Pancreas (tissue), 10 donors: ENCODE measurements at regions not wholly inside any gene's neighbourhood (a gene's known extent, or its start where the extent isn't known, plus 50 kb on each side); places are given as distances from the start of the nearest gene placed in this dataset.

Experiments
- ATAC-seq, 4 donors: fragments of 200-7000 bp; cut with Tn5 transposase; one replicate each; pipeline versions ENCODE4 v1.8.0 to v1.9.1; 2020; ENCODE audit warnings: mild to moderate bottlenecking in 4 of 4, moderate library complexity in 4 of 4
- DNase-seq, 6 donors: peaks; one replicate each; pipeline ENCODE4 v3.0.0-alpha.2; 2020
- FAIRE-seq: peaks from 2 replicates; lab custom pipeline; 2012; peaks lifted over from hg19 to GRCh38; lab: Jason Lieb, UNC
- H3K27ac ChIP-seq, 4 donors: fragments of 200-600 bp; sonication (generic); 1 replicate in 3 of 4; 2 replicates in 1 of 4; pipeline versions ENCODE4 v1.5.0 to v1.8.0; 2020
- H3K27me3 ChIP-seq, 4 donors: fragments of 200-600 bp; one replicate each; pipeline ENCODE4 v1.8.0; 2021
- H3K36me3 ChIP-seq, 3 donors: fragments of 200-600 bp; sonication (generic) in 1 of 3; one replicate each; pipeline versions ENCODE4 v1.5.0 to v1.8.0; 2020 to 2021
- H3K4me1 ChIP-seq, 3 donors: fragments of 200-600 bp; one replicate each; pipeline ENCODE4 v1.8.0; 2021
- H3K4me3 ChIP-seq, 4 donors: fragments of 200-600 bp; sonication (generic) in 2 of 4; one replicate each; pipeline versions ENCODE4 v1.5.0 to v1.8.0; 2020 to 2021
- H3K9me3 ChIP-seq, 4 donors: fragments of 200-600 bp; one replicate each; pipeline ENCODE4 v1.8.0; 2021
- CTCF ChIP-seq, 4 donors: fragments of 200-600 bp; sonication (generic) in 3 of 4; IDR thresholded peaks; one replicate each; pipeline versions ENCODE4 v1.5.0 to v1.8.0; 2021; ENCODE audit warnings: antibody characterized with exemption in 4 of 4
- WGBS, 2 donors: extraction: QIAGEN DNeasy Blood & Tissue Kit; methylation state at CpG; one replicate each; pipeline ENCODE4 v1.1.7; 2013; 5-methylcytosine and 5-hydroxymethylcytosine counted together
- intact Hi-C, 3 donors: fragments of 100-400 bp; cut with DNase I; formaldehyde crosslinking; loops; one replicate each; pipeline versions ENCODE4 v1.11.1 to v1.14.2; 2022
- donor health status: healthy with polysubstance abuse.
- donor health status: DM: no; HTN: no; CAD: no; lungs with moderate emphysema.
- donor health status: DM: no; HTN: no; CAD: no.
- donor health status: control.
- donor health status: control.
- donor health status: Bipolar disorder and iron deficiency.
- donor health status: DM: yes; HTN: yes; CAD: no.
- donor health status: DM: no; HTN: no; CAD: no.
- donor health status: DM: no; HTN: no; CAD: no.
- donor health status: DM: yes; HTN: yes; CAD: no.

DNA sequence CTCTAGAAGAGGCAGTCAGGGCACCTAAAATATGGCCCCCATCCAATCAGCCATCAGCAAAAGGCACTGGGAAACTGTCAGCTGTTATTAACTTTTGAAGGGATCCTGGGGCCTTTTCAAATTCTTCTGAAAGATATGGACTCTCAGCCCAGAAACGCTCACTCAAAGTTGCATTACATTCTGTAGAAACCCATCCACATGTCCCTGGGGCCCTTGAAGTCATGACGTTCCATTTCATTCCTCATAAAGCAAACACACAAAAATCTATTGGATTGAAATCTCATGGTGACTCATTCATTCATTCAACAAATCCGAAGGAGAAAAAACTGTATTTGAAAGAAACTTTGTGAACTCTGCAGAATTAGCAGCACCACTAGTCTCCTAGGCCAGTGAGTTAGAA, 215.3 kb downstream of the C16orf95 start:
- Histone ChIP-seq H3K27ac (peak overlapping the region in 2 of 4 donors; percentile 2 to 51), H3K36me3 (no peaks in the 10 kb centered on the region), H3K4me3 (no peak overlapping the region), H3K4me1 (peaks cover 20 to 35% (median 24%) of the 10 kb centered on the region in 3 donors), H3K27me3 (no peaks in the 10 kb centered on the region), H3K9me3 (no peaks in the 10 kb centered on the region)
- ATAC-seq: peak in 2 of 4 donors; percentile 22 to 37
- FAIRE-seq: no peak
- TF ChIP-seq CTCF (IDR thresholded peaks at IDR 0.05): no peak
- intact Hi-C loops: no loop called here
- DNase-seq: peak in 3 of 6 donors; percentile 22 to 59 (median 35)
- WGBS, 2 donors: 21 to 28% methylated on average over 3 of the region's 3 CpGs

GRCh38 chr16:87107201-87107600, 210.0 kb downstream of the C16orf95 start:
- H3K27me3 ChIP-seq: no peaks in the 10 kb centered on the region
- no peak for ATAC-seq
- no peaks in the 10 kb centered on the region for H3K9me3 ChIP-seq
- H3K36me3 ChIP-seq: no peaks in the 10 kb centered on the region
- H3K4me3 ChIP-seq: no peak overlapping the region
- 89 to 92% methylated on average over 2 of the region's 2 CpGs for WGBS, 2 donors
- no peak for TF ChIP-seq CTCF (IDR thresholded peaks at IDR 0.05)
- DNase-seq: no peak
- peaks cover 5 to 9% (median 8%) of the 10 kb centered on the region in 3 donors for H3K4me1 ChIP-seq
- no peak overlapping the region for H3K27ac ChIP-seq
- no peak for FAIRE-seq
- intact Hi-C loops: no loop called here

- WGBS, 2 donors: 74 to 81% methylated on average over 4 of the region's 4 CpGs
- intact Hi-C loops: no loop called here
- Histone ChIP-seq H3K9me3 (no peaks in the 10 kb centered on the region), H3K27me3 (no peaks in the 10 kb centered on the region), H3K27ac (no peak overlapping the region), H3K4me1 (no peaks in the 10 kb centered on the region), H3K36me3 (no peaks in the 10 kb centered on the region), H3K4me3 (no peak overlapping the region)
- DNase-seq: no peak
- no peak for FAIRE-seq
- no peak for ATAC-seq
- no peak for TF ChIP-seq CTCF (IDR thresholded peaks at IDR 0.05)
Observed at GRCh38 chr16:87108278-87108677, 208.9 kb downstream of the C16orf95 start.

DNA sequence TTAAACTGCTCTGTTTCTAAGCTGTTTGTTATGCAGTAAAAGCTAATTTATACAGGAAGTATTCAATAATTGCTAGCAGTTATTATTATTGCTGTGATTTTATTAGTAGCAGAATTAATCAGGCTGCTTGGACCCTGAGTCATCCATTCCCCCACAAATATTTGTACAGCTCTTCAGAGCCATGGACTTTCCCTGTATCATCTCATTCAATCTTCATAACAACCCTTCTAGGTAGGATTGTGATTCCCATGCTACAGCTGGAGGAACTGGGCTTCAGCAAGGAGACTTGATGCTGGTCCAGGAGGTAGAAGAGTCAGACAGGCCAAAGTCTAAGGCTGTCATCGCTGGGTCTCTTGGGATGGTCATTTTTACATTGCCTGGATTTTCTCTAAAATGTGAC, 208.3 kb downstream of the C16orf95 start:
- Histone ChIP-seq H3K27ac (no peak overlapping the region), H3K36me3 (no peaks in the 10 kb centered on the region), H3K4me3 (no peak overlapping the region), H3K9me3 (no peaks in the 10 kb centered on the region), H3K4me1 (no peaks in the 10 kb centered on the region), H3K27me3 (no peaks in the 10 kb centered on the region)
- FAIRE-seq (no peak), ATAC-seq (no peak), DNase-seq (no peak)
- intact Hi-C loops: no loop called here
- 92 to 95% methylated on average over 1 of the region's 1 CpG for WGBS, 2 donors
- no peak for TF ChIP-seq CTCF (IDR thresholded peaks at IDR 0.05)

GRCh38 chr16:87114832-87115231, 202.4 kb downstream of the C16orf95 start:
- TF ChIP-seq CTCF (IDR thresholded peaks at IDR 0.05): no peak
- no peaks in the 10 kb centered on the region for H3K36me3 ChIP-seq
- DNase-seq: no peak
- 90 to 95% methylated on average over 5 of the region's 5 CpGs for WGBS, 2 donors
- no peak for ATAC-seq
- no peaks in the 10 kb centered on the region for H3K9me3 ChIP-seq
- intact Hi-C loops: no loop called here
- H3K4me1 ChIP-seq: no peaks in the 10 kb centered on the region
- no peak overlapping the region for H3K27ac ChIP-seq
- H3K4me3 ChIP-seq: no peak overlapping the region
- no peak for FAIRE-seq
- H3K27me3 ChIP-seq: no peaks in the 10 kb centered on the region
